ENCODE measurements at regions not wholly inside any gene's neighbourhood (a gene's known extent, or its start where the extent isn't known, plus 50 kb on each side); places are given as distances from the start of the nearest gene placed in this dataset.

DNA sequence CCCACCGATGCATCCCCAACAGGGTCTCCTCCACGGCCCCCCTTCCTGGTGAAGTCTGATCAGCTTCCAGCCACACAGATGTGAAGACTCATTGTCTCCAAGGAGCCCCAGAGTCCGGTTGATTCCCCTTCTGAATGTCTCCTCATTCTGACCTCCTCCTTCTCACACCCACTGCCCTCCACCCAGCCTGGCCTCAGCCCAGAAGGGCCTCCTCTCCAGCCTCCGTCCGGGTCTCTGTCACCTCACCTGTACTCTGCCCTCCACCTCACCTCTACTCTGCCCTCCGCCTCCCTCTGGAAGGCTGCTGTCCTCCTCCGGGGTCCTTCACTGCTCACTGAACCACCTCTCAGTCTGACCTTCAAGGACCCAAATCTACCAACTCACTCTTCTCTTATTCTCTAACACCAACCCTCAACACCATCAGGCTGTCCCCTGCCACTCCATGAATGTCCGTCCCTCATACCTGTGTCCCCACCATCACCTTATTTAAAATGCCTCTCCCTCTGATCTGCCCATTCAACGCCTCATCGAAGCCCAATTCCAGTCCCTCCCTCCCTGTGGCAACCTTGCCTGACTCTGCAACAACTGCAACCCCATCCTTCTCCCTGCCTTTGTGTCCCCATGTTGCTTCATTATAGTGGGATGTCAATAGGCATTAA lies 201.2 kb downstream of the TOMM20 start:
- H3K4me3 ChIP-seq (replicated peaks in 1 of 3; ENCODE audit: insufficient read depth in 1 of 3, low read depth in 2 of 3, low read length in 3 of 3) = no peak overlapping the region
- intact Hi-C loops (cut with micrococcal nuclease; ENCODE audit: unreplicated experiment) = no loop called here
- H3K4me2 ChIP-seq (ENCODE audit: low read depth, low read length) = no peak overlapping the region
- H3K79me2 ChIP-seq (ENCODE audit: insufficient read depth, low read length) = no peaks in the 10 kb centered on the region
- ChIA-PET CTCF (ENCODE audit: low intra/inter-chr PET ratio, low total read pairs) (no interaction called here), POLR2A (interaction anchor here (1.3 to 3.2 kb wide), 3 partner anchors 28 to 147 kb away, joined by 4 to 25 read pairs (median 7); no protein-coding TSS in a partner anchor)
- DNase-seq (ENCODE audit: low spot score) (no peak), FAIRE-seq (no peak), ATAC-seq (no peak)
- no TSS peak for BruUV-seq (replicated peaks)
- H3K9ac ChIP-seq (ENCODE audit: insufficient read depth, low read depth, low read length) = no peak overlapping the region
- no peak overlapping the region for H3K27ac ChIP-seq (ENCODE audit: extremely low read length, insufficient read depth, low read length)
- TF ChIP-seq NFKBIZ (CRISPR knock-in tag; IDR thresholded peaks at IDR 0.05) (no peak), ZNF746 (CRISPR knock-in tag; IDR thresholded peaks at IDR 0.05) (no peak), ZBTB39 (CRISPR knock-in tag; IDR thresholded peaks at IDR 0.05) (no peak), ZNF563 (CRISPR knock-in tag; IDR thresholded peaks at IDR 0.05) (no peak), PAX8 (CRISPR knock-in tag; IDR thresholded peaks at IDR 0.05; ENCODE audit: borderline replicate concordance) (no peak), PAWR (CRISPR knock-in tag; IDR thresholded peaks at IDR 0.05; ENCODE audit: borderline replicate concordance) (no peak), KDM6A (CRISPR knock-in tag; IDR thresholded peaks at IDR 0.05; ENCODE audit: low read depth) (no peak), HNF1B (CRISPR knock-in tag; IDR thresholded peaks at IDR 0.05) (no peak), RFXAP (CRISPR knock-in tag; IDR thresholded peaks at IDR 0.05; ENCODE audit: borderline replicate concordance) (no peak), PHF20 (CRISPR knock-in tag; IDR thresholded peaks at IDR 0.05) (no peak), FOXK1 (CRISPR knock-in tag; IDR thresholded peaks at IDR 0.05; ENCODE audit: borderline replicate concordance, low read depth) (no peak), ZNF678 (CRISPR knock-in tag; IDR thresholded peaks at IDR 0.05) (no peak), HES4 (CRISPR knock-in tag; IDR thresholded peaks at IDR 0.05; ENCODE audit: borderline replicate concordance) (no peak), PCBP2 (optimal IDR thresholded peaks at IDR 0.05; ENCODE audit: low read depth, low read length, poor library complexity, severe bottlenecking) (no peak), ZNF782 (CRISPR knock-in tag; IDR thresholded peaks at IDR 0.05; ENCODE audit: borderline replicate concordance) (no peak), PHF21A (CRISPR knock-in tag; IDR thresholded peaks at IDR 0.05) (no peak), DMTF1 (CRISPR knock-in tag; IDR thresholded peaks at IDR 0.05) (no peak), CEBPG (CRISPR knock-in tag; IDR thresholded peaks at IDR 0.05) (no peak), MYC (CRISPR knock-in tag; IDR thresholded peaks at IDR 0.05; ENCODE audit: borderline replicate concordance) (no peak), NCOR1 (IDR thresholded peaks at IDR 0.05; ENCODE audit: borderline replicate concordance, low read length) (no peak)
- in situ Hi-C loops (cut with HindIII; ENCODE audit: extremely low pct_ligation_motif_present, low pct_unique_long_range_greater_than_20kb) = no loop called here
- no peaks in the 10 kb centered on the region for H3K36me3 ChIP-seq (replicated peaks in 1 of 2; ENCODE audit: control insufficient read depth in 1 of 2, insufficient read depth in 2 of 2, low read length in 2 of 2)
- H3K9me3 ChIP-seq (ENCODE audit: low read length) = no peaks in the 10 kb centered on the region
- no peak overlapping the region for H2AFZ ChIP-seq (ENCODE audit: low read length)
- peaks cover 32% of the 10 kb centered on the region for H3K4me1 ChIP-seq (ENCODE audit: insufficient read depth, low read length)
- WGBS (ENCODE audit: low lambda C conversion rate) = 92% methylated on average over 9 of the region's 10 CpGs
- H4K20me1 ChIP-seq (ENCODE audit: insufficient read depth, low read length) = no peaks in the 10 kb centered on the region
- no peaks in the 10 kb centered on the region for H3K27me3 ChIP-seq (ENCODE audit: control insufficient read depth in 1 of 2, insufficient read depth in 2 of 2, low read length in 2 of 2)
